GM18858 (cell line): ENCODE measurements at regions not wholly inside any gene's neighbourhood (a gene's known extent, or its start where the extent isn't known, plus 50 kb on each side); places are given as distances from the start of the nearest gene placed in this dataset.
"Not testable (repeated sequence)": the region's sequence is repeated elsewhere in the genome, so short reads cannot be mapped to it uniquely, and the experiment has no call there.

ENCODE experiments used
- ATAC-seq: cut with Tn5 transposase; IDR thresholded peaks from one replicate; pipeline ENCODE4 v1.9.1; 2021; ENCODE audit not compliant: unreplicated experiment

DNA sequence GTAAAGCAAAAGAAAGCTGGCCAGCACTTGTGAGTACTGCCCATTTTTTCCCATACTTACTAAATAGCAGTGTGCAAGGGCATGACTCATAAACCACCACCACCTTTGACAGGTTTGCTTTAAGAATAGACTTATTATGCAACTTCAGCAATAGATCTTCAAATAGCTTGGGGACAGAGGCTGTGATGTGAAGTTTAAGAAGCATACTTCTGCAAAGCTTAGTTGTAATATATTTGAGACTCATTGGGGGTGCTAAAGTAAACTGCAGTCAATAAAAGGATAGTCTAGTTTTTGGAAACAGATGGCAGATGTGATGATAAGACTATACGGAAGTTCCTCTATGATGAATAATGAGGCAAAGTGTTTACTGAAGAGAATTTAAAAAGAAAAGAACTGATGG, 210.0 kb downstream of the PLA2G4A start:
- no peak for ATAC-seq

- ATAC-seq = no peak
These were observed 212.4 kb downstream of the PLA2G4A start for GRCh38 chr1:187041104-187041503.

DNA sequence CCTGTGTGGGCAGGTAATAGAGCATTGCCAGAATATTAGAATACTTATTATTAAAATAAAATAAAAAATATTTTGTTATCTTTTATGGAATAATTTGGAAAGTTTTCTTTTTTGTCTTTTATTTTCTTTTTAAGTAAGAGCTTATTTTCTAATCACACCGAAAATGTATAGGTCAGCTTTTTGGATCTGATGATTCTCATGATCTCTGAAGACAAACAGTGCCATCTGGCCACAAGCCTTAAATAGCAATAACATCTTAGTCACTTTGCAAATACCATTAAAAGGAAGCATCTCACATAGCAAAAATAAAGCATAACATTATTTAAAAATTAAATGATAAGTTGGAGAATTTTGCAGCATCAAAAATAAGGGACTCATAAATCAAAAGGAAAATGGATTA, 213.8 kb downstream of the PLA2G4A start:
- ATAC-seq = no peak

DNA sequence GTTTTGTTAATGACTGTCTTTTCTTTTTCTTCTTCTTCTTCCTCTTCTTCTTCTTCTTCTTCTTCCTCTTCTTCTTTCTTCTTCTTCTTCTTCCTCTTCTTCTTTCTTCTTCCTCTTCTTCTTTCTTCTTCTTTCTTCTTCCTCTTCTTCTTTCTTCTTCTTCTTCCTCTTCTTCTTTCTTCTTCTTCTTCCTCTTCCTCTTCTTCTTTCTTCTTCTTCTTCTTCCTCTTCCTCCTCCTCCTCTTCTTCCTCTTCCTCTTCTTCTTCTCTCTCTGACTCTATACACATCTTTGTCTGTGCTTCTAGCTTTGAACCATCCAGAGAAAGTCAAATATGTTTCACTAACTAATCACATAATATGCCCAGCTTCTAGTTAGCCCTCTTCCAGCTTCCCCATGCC, 214.7 kb downstream of the PLA2G4A start:
- not testable (repeated sequence) for ATAC-seq

DNA sequence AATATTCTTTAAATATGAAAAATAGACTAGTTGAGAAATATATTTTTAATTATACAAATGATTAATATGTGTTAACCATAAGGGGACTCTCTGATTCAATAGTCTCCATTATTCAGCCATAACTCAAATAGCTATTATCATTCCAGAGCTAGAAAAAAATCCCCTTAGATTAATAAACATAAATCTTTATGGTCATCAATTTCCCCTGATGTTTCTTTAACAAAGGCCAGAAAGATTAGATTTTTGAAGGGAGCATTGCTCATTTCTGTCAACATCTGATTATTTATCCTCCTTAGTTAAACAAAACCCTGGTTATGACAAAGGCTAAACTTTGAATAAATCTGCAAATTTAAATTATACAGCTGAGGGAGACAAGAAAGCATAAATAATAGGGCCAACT, 215.7 kb downstream of the PLA2G4A start:
- no peak for ATAC-seq

DNA sequence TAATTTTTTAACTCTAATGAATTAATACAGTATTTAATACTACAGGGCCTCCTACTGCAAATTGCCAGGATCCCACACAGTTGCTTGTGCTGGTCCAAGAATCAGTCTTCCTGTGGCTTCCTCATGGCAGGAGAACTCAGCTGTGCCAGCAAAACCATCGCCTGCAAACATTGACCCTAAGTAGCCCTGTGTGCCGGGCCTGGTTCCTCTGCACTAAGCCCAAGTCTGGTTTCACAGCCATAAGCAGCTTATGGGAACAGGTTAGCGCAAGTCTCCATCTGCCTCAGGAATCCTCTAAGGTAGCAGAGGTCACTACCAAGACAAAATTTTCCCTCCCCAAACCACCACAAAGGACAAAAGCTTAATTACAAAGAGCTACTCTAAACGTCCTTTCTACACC, 216.6 kb downstream of the PLA2G4A start:
- no peak for ATAC-seq

DNA sequence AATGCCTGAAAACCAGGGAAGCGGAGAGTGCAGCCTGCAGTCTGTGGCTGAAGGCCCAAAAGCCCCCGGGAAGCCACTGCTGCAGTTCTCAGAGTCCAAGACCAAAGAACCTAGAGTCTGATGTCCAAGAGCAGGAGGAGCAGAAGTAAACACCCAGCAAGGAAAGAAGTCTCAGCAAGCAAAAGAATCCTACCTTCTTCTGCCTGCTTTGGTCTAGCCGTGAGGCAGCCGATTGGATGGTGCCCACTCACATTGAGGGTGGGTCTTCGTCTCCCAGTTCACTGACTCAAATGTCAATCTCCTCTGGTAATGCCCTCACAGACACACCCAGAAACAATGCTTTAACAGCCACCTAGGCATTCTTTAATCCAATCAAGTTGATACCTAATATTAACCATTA, 217.5 kb downstream of the PLA2G4A start:
- no peak for ATAC-seq

- no peak for ATAC-seq
These were observed 218.5 kb downstream of the PLA2G4A start for GRCh38 chr1:187047298-187047697.

DNA sequence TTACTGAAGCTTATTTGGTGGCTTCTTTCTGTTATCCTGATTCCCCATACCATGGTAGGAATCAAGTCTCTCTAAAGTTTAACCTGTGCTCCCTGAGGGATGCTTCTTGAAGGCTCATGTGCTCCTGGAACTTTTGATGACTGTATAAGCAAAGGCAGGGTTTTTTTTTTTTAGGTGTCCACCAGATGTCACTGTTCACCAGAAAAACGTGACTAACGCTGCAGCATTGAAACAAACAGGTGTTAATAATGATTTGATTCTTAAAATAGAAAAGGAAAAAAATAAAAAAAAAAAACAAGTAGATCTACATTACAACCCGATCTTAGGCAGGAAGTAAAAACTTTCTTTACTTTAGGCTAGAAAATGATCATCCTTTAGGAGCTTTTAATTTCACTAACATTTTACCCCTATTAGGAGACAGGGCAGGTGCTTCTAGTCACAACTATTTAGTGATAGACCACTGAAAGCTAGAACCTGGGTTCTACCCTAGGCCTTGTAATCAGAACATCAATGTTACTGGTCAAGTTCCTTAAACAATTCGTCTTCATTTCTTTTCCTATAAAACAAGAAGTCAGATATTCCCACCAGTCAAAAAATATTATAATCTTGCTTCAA, 223.0 kb downstream of the PLA2G4A start:
- ATAC-seq = peak; percentile 75

DNA sequence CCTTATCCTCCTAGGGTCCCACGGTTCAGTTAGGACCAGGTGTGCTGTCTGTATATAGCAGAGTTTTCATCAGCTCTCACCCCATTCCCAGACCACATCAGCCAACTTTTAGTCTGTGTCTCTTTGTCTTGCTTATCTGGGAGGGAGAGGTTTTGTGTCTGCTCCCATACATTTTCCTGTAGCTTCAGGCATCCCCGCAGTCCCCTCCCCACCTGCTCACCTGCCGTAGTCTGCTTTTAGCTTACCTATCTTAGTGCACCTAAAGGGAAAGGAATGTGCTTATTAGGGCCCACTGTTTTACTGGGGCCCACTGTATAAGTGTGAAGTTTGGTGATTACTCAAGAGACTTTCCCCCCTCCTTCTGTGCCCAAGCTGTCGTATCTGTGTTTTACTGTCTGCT, 225.1 kb downstream of the PLA2G4A start:
- ATAC-seq = no peak

- ATAC-seq = no peak
These were observed 226.4 kb downstream of the PLA2G4A start for GRCh38 chr1:187054862-187055757.

DNA sequence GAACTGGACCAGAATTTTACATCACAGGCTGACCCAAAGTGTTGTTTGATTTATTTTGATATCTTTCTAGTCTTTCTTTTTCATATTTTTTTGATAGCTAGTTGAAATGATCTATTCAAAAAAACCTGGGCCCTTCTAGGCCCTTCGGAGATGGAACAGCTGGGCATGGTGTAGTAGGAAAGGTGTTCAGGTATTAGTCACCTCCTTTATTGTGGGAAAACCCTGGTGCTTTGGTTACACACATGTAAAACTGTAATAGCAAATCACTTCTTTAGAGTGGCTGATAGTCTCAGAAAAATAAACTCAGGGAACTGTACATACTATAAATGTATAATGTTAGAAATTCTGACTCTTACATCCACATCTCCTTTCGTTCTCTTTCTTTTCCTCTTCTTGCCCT, 234.5 kb downstream of the PLA2G4A start:
- no peak for ATAC-seq

DNA sequence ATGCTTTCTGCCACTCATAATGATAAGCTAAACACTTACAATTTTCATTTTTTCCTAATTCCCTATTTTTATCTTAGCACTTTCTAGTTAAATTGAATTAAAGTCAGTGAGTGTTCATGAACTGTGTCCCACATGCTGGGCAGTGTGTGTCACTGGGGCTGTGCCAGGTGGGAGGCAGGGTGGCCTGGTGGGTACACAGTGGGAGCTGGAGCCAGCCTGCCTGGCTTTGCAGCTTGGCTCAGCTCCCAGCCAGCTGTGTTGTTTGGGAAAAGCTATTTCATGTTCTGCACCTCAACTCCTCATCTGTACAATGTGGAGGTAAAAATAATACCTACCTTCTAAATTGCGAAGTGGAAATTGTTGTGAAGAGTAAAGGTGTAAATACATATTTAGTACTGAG, 238.4 kb downstream of the PLA2G4A start:
- ATAC-seq = no peak

DNA sequence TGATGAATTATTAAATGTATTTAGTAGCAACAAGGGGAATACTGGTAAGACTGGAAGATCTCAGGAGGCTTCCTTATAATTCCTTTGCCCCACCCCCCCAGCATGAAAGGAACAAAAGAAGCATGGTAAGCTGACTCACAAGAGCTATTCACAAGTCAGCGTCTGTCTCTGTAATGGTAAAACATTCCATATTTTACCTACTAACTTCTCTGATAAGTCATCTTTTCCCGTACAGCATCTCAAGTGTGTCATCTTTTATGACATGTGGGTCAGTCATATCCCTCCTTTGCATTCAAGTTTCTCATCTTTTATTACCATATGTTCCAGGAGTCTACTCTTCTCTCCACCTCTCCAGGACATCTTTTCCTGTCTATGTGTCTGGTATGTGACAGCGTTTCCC, 241.3 kb downstream of the PLA2G4A start:
- ATAC-seq = no peak

DNA sequence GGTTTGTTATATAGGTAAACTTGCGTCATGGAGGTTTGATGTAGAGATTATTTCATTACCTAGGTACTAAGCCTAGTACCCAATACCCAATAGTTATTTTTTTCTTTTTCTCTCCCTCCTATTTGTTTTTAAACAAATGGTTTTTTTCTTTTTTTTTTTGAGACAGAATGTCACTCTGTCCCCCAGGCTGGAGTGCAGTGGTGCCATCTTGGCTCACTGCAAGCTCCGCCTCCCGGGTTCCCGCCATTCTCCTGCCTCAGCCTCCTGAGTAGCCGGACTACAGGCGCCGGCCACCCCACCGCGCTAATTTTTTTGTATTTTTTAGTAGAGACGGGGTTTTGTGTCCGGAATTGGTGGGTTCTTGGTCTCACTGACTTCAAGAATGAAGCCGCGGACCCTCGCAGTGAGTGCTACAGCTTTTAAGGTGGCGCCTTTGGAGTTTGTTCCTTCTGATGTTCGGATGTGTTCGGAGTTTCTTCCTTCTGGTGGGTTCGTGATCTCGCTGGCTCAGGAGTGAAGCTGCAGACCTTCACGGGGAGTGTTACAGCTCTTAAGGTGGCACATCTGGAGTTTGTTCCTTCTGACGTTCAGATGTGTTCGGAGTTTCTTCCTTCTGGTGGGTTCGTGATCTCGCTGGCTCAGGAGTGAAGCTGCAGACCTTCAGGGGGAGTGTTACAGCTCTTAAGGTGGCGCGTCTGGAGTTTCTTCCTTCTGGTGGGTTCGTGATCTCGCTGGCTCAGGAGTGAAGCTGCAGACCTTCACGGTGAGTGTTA, 243.7 kb downstream of the PLA2G4A start:
- peak; percentile 54 for ATAC-seq

- peak; percentile 29 for ATAC-seq
These were observed 244.3 kb downstream of the PLA2G4A start for GRCh38 chr1:187073035-187073560.

- ATAC-seq = not testable (repeated sequence)
These were observed 245.0 kb downstream of the PLA2G4A start for GRCh38 chr1:187073634-187074245.

DNA sequence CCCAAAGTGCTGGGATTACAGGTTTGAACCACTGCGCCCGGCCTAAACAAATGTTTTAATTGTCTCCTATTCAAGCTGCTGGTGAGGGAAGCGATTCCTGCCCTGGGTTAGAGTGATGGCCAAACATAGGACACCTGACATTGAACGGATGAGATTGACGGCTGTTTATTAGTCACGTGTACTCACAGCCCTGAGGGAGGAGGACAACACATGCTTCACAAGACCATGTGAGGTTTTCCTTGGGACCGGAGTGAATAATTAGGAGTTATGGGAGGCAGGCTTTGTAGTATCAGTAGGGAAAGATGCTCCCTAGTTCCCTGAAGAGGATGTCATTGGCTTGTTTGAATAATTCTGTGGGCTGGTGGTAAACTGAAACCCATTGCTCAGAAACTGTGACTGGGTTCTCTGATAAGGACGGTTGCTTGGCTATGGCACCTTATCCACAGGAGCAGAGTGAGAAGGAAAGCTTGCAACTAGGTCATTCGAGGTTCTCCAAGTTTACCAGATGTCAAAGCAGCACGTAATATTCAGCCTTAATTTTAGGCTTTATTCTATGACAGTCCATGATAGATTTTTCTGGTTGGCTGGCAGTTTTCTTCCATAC, 245.8 kb downstream of the PLA2G4A start:
- ATAC-seq = no peak

GRCh38 chr1:187076922-187077321, 248.2 kb downstream of the PLA2G4A start:
- no peak for ATAC-seq

- ATAC-seq = no peak
These were observed 249.6 kb downstream of the PLA2G4A start for GRCh38 chr1:187078321-187078720.

GRCh38 chr1:187078916-187079315, 250.2 kb downstream of the PLA2G4A start:
- no peak for ATAC-seq
